PC-3 (cell line): ENCODE measurements at regions not wholly inside any gene's neighbourhood (a gene's known extent, or its start where the extent isn't known, plus 50 kb on each side); places are given as distances from the start of the nearest gene placed in this dataset.
A peak's percentile ranks its signal among the peaks of the same experiment; 100 is the strongest.

Source experiments
- ATAC-seq: fragments of 200-7000 bp; cut with Tn5 transposase; 2 replicates; pipeline ENCODE4 v1.9.1; 2020; ENCODE audit warnings: mild to moderate bottlenecking, moderate library complexity
- BruUV-seq: library from RNA; stranded (reverse); fragments of 400-500 nt; replicated peaks from 2 replicates; lab custom pipeline; 2021; lab: Mats Ljungman, UMichigan
- CTCF ChIA-PET: fragments of 300-600 bp; sonication (Branson Sonifier 250); formaldehyde crosslinking; loops from one replicate; lab custom pipeline; 2022; ENCODE audit warnings: antibody characterized with exemption; lab: Charles Lee
- POLR2A ChIA-PET: fragments of 300-600 bp; sonication (Branson Sonifier 250); formaldehyde crosslinking; loops from one replicate; lab custom pipeline; 2022; ENCODE audit warnings: antibody characterized with exemption; ENCODE audit not compliant: unreplicated experiment; lab: Charles Lee
- DNase-seq: peaks from one replicate; pipeline ENCODE4 v3.0.0-alpha.2; 2015
- H2AFZ ChIP-seq: fragments of 300-600 bp; sonication (generic); 2 replicates; pipeline ENCODE4 v1.6.0; 2016; ENCODE audit warnings: antibody characterized with exemption, low read length
- H3F3A ChIP-seq: fragments of 300-600 bp; sonication (generic); one replicate; pipeline ENCODE4 v1.6.0; 2017; ENCODE audit warnings: antibody characterized with exemption, low read length, control low read depth, mild to moderate bottlenecking; ENCODE audit not compliant: unreplicated experiment
- H3K27ac ChIP-seq: fragments of 300-600 bp; sonication (generic); 2 replicates; pipeline ENCODE4 v1.5.1; 2016; ENCODE audit warnings: mild to moderate bottlenecking, low read length
- H3K27me3 ChIP-seq: fragments of 300-600 bp; sonication (generic); 2 replicates; pipeline ENCODE4 v1.6.1; 2016; ENCODE audit warnings: low read length, mixed read lengths
- H3K36me3 ChIP-seq: fragments of 300-600 bp; sonication (generic); 2 replicates; pipeline ENCODE4 v1.6.1; 2016; ENCODE audit warnings: low read depth, mixed run types, low read length, mixed read lengths
- H3K4me1 ChIP-seq: fragments of 300-600 bp; sonication (generic); 2 replicates; pipeline ENCODE4 v1.5.1; 2016; ENCODE audit warnings: low read length; ENCODE audit not compliant: insufficient read depth
- H3K4me2 ChIP-seq: fragments of 300-600 bp; sonication (generic); 2 replicates; pipeline ENCODE4 v1.6.0; 2016; ENCODE audit warnings: low read length
- H3K4me3 ChIP-seq: fragments of 300-600 bp; sonication (generic); 2 replicates; pipeline ENCODE4 v1.5.1; 2016; ENCODE audit warnings: mild to moderate bottlenecking, low read length, mixed read lengths
- H3K79me2 ChIP-seq: fragments of 300-600 bp; sonication (generic); 2 replicates; pipeline ENCODE4 v1.6.1; 2017; ENCODE audit warnings: low read length, mixed read lengths
- H3K9ac ChIP-seq: fragments of 300-600 bp; sonication (generic); 2 replicates; pipeline ENCODE4 v1.6.0; 2016; ENCODE audit warnings: mild to moderate bottlenecking, low read length
- H3K9me2 ChIP-seq: fragments of 300-600 bp; sonication (generic); replicated peaks from 2 replicates; pipeline ENCODE4 v1.6.1; 2016; ENCODE audit warnings: mixed run types, low read length, mixed read lengths
- H3K9me3 ChIP-seq: fragments of 300-600 bp; sonication (generic); 2 replicates; pipeline ENCODE4 v1.6.1; 2016; ENCODE audit warnings: low read length, mixed read lengths
- H4K20me1 ChIP-seq: fragments of 300-600 bp; sonication (generic); 2 replicates; pipeline ENCODE4 v1.6.1; 2016; ENCODE audit warnings: low read length, mixed read lengths
- CTCF ChIP-seq: fragments of 300-600 bp; sonication (generic); conservative IDR thresholded peaks from 2 replicates; pipeline ENCODE4 v1.5.1; 2017; ENCODE audit warnings: antibody characterized with exemption, low read depth, mild to moderate bottlenecking, low read length
- EZH2 ChIP-seq: fragments of 300-600 bp; sonication (generic); IDR thresholded peaks from one replicate; pipeline ENCODE4 v1.6.1; 2017; ENCODE audit warnings: antibody characterized with exemption, mild to moderate bottlenecking, low read length; ENCODE audit not compliant: unreplicated experiment
- EZH2phosphoT487 ChIP-seq: fragments of 300-600 bp; sonication (generic); IDR thresholded peaks from 2 replicates; pipeline ENCODE4 v1.6.1; 2018; ENCODE audit warnings: mild to moderate bottlenecking, antibody characterized with exemption, low read length, borderline replicate concordance
- intact Hi-C: fragments of 100-400 bp; cut with micrococcal nuclease; formaldehyde crosslinking; loops from 2 replicates; pipeline ENCODE4 v1.9.0; 2023

GRCh38 chr10:94277450-94277849, 85.3 kb downstream of the NOC3L start:
- H2AFZ ChIP-seq = no peak overlapping the region
- no peaks in the 10 kb centered on the region for H4K20me1 ChIP-seq
- no peak overlapping the region for H3K27ac ChIP-seq
- no peak for ATAC-seq
- TF ChIP-seq EZH2 = no peak
- TF ChIP-seq EZH2phosphoT487 = no peak
- ChIA-PET CTCF (no interaction called here), POLR2A (no interaction called here)
- H3K36me3 ChIP-seq = peaks cover 7% of the 10 kb centered on the region
- no peak overlapping the region for H3K4me3 ChIP-seq
- H3K79me2 ChIP-seq = no peaks in the 10 kb centered on the region
- no peak overlapping the region for H3K9ac ChIP-seq
- no peak for DNase-seq
- H3K4me1 ChIP-seq = peaks cover 7% of the 10 kb centered on the region
- no peaks in the 10 kb centered on the region for H3F3A ChIP-seq
- no peak overlapping the region for H3K4me2 ChIP-seq
- H3K9me3 ChIP-seq = no peaks in the 10 kb centered on the region
- intact Hi-C loops = no loop called here
- no TSS peak for BruUV-seq
- H3K27me3 ChIP-seq = no peaks in the 10 kb centered on the region
- H3K9me2 ChIP-seq = no peaks in the 10 kb centered on the region

GRCh38 chr10:94279835-94280709, 82.7 kb downstream of the NOC3L start:
- no peak overlapping the region for H2AFZ ChIP-seq
- ChIA-PET POLR2A (no interaction called here), CTCF (no interaction called here)
- peak; percentile 60 for ATAC-seq
- H3K4me2 ChIP-seq = no peak overlapping the region
- BruUV-seq = no TSS peak
- H3F3A ChIP-seq = no peaks in the 10 kb centered on the region
- no peaks in the 10 kb centered on the region for H3K27me3 ChIP-seq
- no peak overlapping the region for H3K9ac ChIP-seq
- H3K4me1 ChIP-seq = peaks cover 11% of the 10 kb centered on the region
- H3K36me3 ChIP-seq = no peaks in the 10 kb centered on the region; the same call in 1 of the 2 replicates
- no peaks in the 10 kb centered on the region for H3K9me2 ChIP-seq
- H3K4me3 ChIP-seq = no peak overlapping the region
- peak; percentile 50 for DNase-seq
- intact Hi-C loops = loop anchor here (5.0 kb wide), 2 partner anchors 42 to 162 kb away; no protein-coding TSS in a partner anchor
- H3K79me2 ChIP-seq = no peaks in the 10 kb centered on the region
- no peak overlapping the region for H3K27ac ChIP-seq
- no peaks in the 10 kb centered on the region for H3K9me3 ChIP-seq
- TF ChIP-seq CTCF (peak; percentile 85), EZH2phosphoT487 (no peak)
- no peaks in the 10 kb centered on the region for H4K20me1 ChIP-seq

- intact Hi-C loops = loop anchor here (5.0 kb wide), 2 partner anchors 41 to 161 kb away; no protein-coding TSS in a partner anchor
- Histone ChIP-seq H3K9me3 (no peaks in the 10 kb centered on the region), H3K4me2 (no peak overlapping the region), H3K79me2 (no peaks in the 10 kb centered on the region), H4K20me1 (no peaks in the 10 kb centered on the region), H3K4me1 (peaks cover 11% of the 10 kb centered on the region), H3K27me3 (no peaks in the 10 kb centered on the region), H2AFZ (no peak overlapping the region), H3K9ac (no peak overlapping the region), H3K9me2 (no peaks in the 10 kb centered on the region), H3K4me3 (no peak overlapping the region), H3F3A (no peaks in the 10 kb centered on the region), H3K27ac (no peak overlapping the region), H3K36me3 (no peaks in the 10 kb centered on the region; the same call in 1 of the 2 replicates)
- ChIA-PET POLR2A (no interaction called here), CTCF (no interaction called here)
- no TSS peak for BruUV-seq
- TF ChIP-seq CTCF (no peak), EZH2 (no peak), EZH2phosphoT487 (no peak)
- DNase-seq = no peak
- no peak for ATAC-seq
These were observed 81.1 kb downstream of the NOC3L start for GRCh38 chr10:94281654-94282053.
